Keratinocyte (primary cell): ENCODE measurements at regions not wholly inside any gene's neighbourhood (a gene's known extent, or its start where the extent isn't known, plus 50 kb on each side); places are given as distances from the start of the nearest gene placed in this dataset.

Experiments used
- DNase-seq: peaks from one replicate; pipeline ENCODE4 v3.0.0-alpha.2; 2011; ENCODE audit warnings: low read depth, missing footprints, low spot score
- FAIRE-seq: peaks from 2 replicates; lab custom pipeline; 2011; peaks lifted over from hg19 to GRCh38; lab: Jason Lieb, UNC
- H2AFZ ChIP-seq: 2 replicates; pipeline ENCODE4 v1.6.0; 2012; ENCODE audit warnings: low read length, control low read depth, inconsistent platforms; ENCODE audit not compliant: control insufficient read depth
- H3K27ac ChIP-seq: 2 replicates; pipeline ENCODE4 v1.5.1; 2011; ENCODE audit warnings: low read length; ENCODE audit not compliant: control insufficient read depth, insufficient read depth
- H3K27me3 ChIP-seq: 3 replicates; pipeline ENCODE4 v1.6.0; 2011; ENCODE audit warnings: low read length; ENCODE audit not compliant: control insufficient read depth, insufficient read depth; ENCODE audit errors: extremely low read depth
- H3K36me3 ChIP-seq, 2 experiments: 2 replicates in 1 of 2; 3 replicates in 1 of 2; pipeline ENCODE4 v1.5.1; 2011; ENCODE audit warnings: low read length in 2 of 2, mild to moderate bottlenecking in 1 of 2; ENCODE audit not compliant: control insufficient read depth in 2 of 2, insufficient read depth in 2 of 2; ENCODE audit errors: extremely low read depth in 1 of 2
- H3K4me1 ChIP-seq: 3 replicates; pipeline ENCODE4 v1.5.1; 2011; ENCODE audit warnings: low read length; ENCODE audit not compliant: control insufficient read depth, insufficient read depth; ENCODE audit errors: extremely low read depth
- H3K4me2 ChIP-seq: 3 replicates; pipeline ENCODE4 v1.6.0; 2011; ENCODE audit warnings: low read depth, low read length; ENCODE audit not compliant: control insufficient read depth, insufficient read depth; ENCODE audit errors: extremely low read depth
- H3K4me3 ChIP-seq, 3 experiments: fragments of 200-600 bp in 1 of 3; sonication (generic) in 1 of 3; 2 replicates in 2 of 3; 3 replicates in 1 of 3; pipeline ENCODE4 v1.5.1; 2011 to 2016; ENCODE audit warnings: low read length in 3 of 3, mild to moderate bottlenecking in 3 of 3, control low read depth in 2 of 3, inconsistent platforms in 1 of 3, low read depth in 1 of 3, mixed read lengths in 1 of 3, mixed run types in 1 of 3, moderate library complexity in 1 of 3; ENCODE audit not compliant: control insufficient read depth in 2 of 3, insufficient read depth in 2 of 3; ENCODE audit errors: extremely low read depth in 1 of 3
- H3K79me2 ChIP-seq: 2 replicates; pipeline ENCODE4 v1.6.0; 2012; ENCODE audit warnings: low read length; ENCODE audit not compliant: control insufficient read depth, insufficient read depth
- H3K9ac ChIP-seq: 3 replicates; pipeline ENCODE4 v1.6.0; 2011; ENCODE audit warnings: low read length; ENCODE audit not compliant: control insufficient read depth, insufficient read depth; ENCODE audit errors: extremely low read depth
- H3K9me1 ChIP-seq: 3 replicates; pipeline ENCODE4 v1.6.0; 2011; ENCODE audit warnings: low read length; ENCODE audit not compliant: control insufficient read depth, insufficient read depth; ENCODE audit errors: extremely low read depth
- H3K9me3 ChIP-seq: 2 replicates; pipeline ENCODE4 v1.5.1; 2012; ENCODE audit warnings: low read depth, low read length; ENCODE audit not compliant: control insufficient read depth
- H4K20me1 ChIP-seq: 3 replicates; pipeline ENCODE4 v1.6.0; 2011; ENCODE audit warnings: low read length; ENCODE audit not compliant: control insufficient read depth, insufficient read depth; ENCODE audit errors: extremely low read depth
- CTCF ChIP-seq, 3 experiments: IDR thresholded peaks in 1 of 3; conservative IDR thresholded peaks in 1 of 3; optimal IDR thresholded peaks in 1 of 3; 2 replicates in 2 of 3; 3 replicates in 1 of 3; pipeline versions ENCODE3 to v1.5.1; 2011; ENCODE audit warnings: low read length in 3 of 3, mild to moderate bottlenecking in 3 of 3, moderate library complexity in 2 of 3, control low read depth in 1 of 3, inconsistent platforms in 1 of 3; ENCODE audit not compliant: insufficient read depth in 2 of 3; ENCODE audit errors: extremely low read depth in 1 of 3
- EZH2 ChIP-seq: IDR thresholded peaks from one replicate; pipeline ENCODE4 v1.6.1; 2012; ENCODE audit warnings: inconsistent platforms, mild to moderate bottlenecking, low read length, moderate library complexity
- dilution Hi-C: fragments of 300-500 bp; cut with MboI; formaldehyde crosslinking; loops from one replicate; pipeline ENCODE4 v1.7.0; 2020; ENCODE audit warnings: low sequenced_read_pairs; ENCODE audit not compliant: extremely low pct_ligation_motif_present

- H2AFZ ChIP-seq = no peak overlapping the region
- H3K9me1 ChIP-seq = no peaks in the 10 kb centered on the region
- no peaks in the 10 kb centered on the region for H3K27me3 ChIP-seq
- no peak for TF ChIP-seq EZH2
- TF ChIP-seq CTCF (optimal IDR thresholded peaks at IDR 0.05 in 1 of 3, IDR thresholded peaks at IDR 0.05 in 1 of 3, conservative IDR thresholded peaks at IDR 0.05 in 1 of 3; ENCODE audit: extremely low read depth in 1 of 3, insufficient read depth in 2 of 3, low read length in 3 of 3) = no peak
- DNase-seq (no peak), FAIRE-seq (no peak)
- H3K79me2 ChIP-seq = no peaks in the 10 kb centered on the region
- dilution Hi-C loops = no loop called here
- no peaks in the 10 kb centered on the region for H3K36me3 ChIP-seq
- H3K9me3 ChIP-seq = no peaks in the 10 kb centered on the region
- H3K27ac ChIP-seq = no peak overlapping the region
- H3K4me3 ChIP-seq = no peak overlapping the region
- no peak overlapping the region for H3K9ac ChIP-seq
- H4K20me1 ChIP-seq = no peaks in the 10 kb centered on the region
- no peak overlapping the region for H3K4me2 ChIP-seq
- peaks cover 21% of the 10 kb centered on the region for H3K4me1 ChIP-seq
These were observed 85.4 kb downstream of the IRF2BPL start for GRCh38 chr14:76943072-76943471.

- H3K9me3 ChIP-seq = no peaks in the 10 kb centered on the region
- H2AFZ ChIP-seq = no peak overlapping the region
- H3K79me2 ChIP-seq = no peaks in the 10 kb centered on the region
- no peaks in the 10 kb centered on the region for H3K27me3 ChIP-seq
- H3K4me2 ChIP-seq = no peak overlapping the region
- TF ChIP-seq EZH2 = no peak
- no peak for TF ChIP-seq CTCF (optimal IDR thresholded peaks at IDR 0.05 in 1 of 3, IDR thresholded peaks at IDR 0.05 in 1 of 3, conservative IDR thresholded peaks at IDR 0.05 in 1 of 3; ENCODE audit: extremely low read depth in 1 of 3, insufficient read depth in 2 of 3, low read length in 3 of 3)
- H3K9me1 ChIP-seq = no peaks in the 10 kb centered on the region
- DNase-seq = no peak
- no peak overlapping the region for H3K4me3 ChIP-seq
- H3K27ac ChIP-seq = no peak overlapping the region
- H3K36me3 ChIP-seq = no peaks in the 10 kb centered on the region
- no peak for FAIRE-seq
- dilution Hi-C loops = no loop called here
- H3K4me1 ChIP-seq = peaks cover 22% of the 10 kb centered on the region
- H4K20me1 ChIP-seq = no peaks in the 10 kb centered on the region
- H3K9ac ChIP-seq = no peak overlapping the region
These were observed 86.3 kb downstream of the IRF2BPL start for GRCh38 chr14:76941946-76942805.
